ENCODE measurements at regions not wholly inside any gene's neighbourhood (a gene's known extent, or its start where the extent isn't known, plus 50 kb on each side); places are given as distances from the start of the nearest gene placed in this dataset.
"Not testable (repeated sequence)": the region's sequence is repeated elsewhere in the genome, so short reads cannot be mapped to it uniquely, and the experiment has no call there.

DNA sequence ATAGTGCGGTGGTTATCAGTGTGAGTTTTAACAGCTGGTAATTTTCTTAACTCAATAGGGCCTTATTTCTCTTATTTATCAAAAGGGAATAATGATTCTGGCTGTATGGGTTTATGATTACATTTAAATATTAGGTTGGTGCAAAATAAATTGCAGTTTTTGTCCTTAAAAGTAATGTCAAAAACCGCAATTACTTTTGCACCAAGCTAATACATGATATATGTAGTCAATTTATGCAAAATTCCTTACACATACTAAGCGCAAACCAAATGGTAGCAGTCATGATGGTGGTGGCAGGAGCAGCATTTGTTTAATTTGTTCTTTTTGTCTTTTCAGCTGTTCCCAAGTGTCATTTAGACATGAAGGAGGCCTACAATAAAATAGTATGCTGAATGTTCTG, 1777.1 kb downstream of the OLFM4 start:
- Histone ChIP-seq H3K36me3 (ENCODE audit: control insufficient read depth in 4 of 4, insufficient read depth in 3 of 4, low read depth in 1 of 4, low read length in 3 of 4) (no peaks in the 10 kb centered on the region), H3K27ac (ENCODE audit: low read depth in 1 of 2, low read length in 2 of 2) (no peak overlapping the region), H3K4me1 (ENCODE audit: control insufficient read depth in 4 of 4, insufficient read depth in 4 of 4, low read length in 3 of 4) (no peaks in the 10 kb centered on the region), H3K9me3 (ENCODE audit: control insufficient read depth in 4 of 4, low read length in 3 of 4) (no peaks in the 10 kb centered on the region), H3K9ac (ENCODE audit: low read depth in 1 of 2, low read length in 2 of 2) (no peak overlapping the region), H3K4me3 (ENCODE audit: low read depth in 1 of 3, low read length in 3 of 3) (no peak overlapping the region), H3K27me3 (ENCODE audit: control insufficient read depth in 4 of 4, insufficient read depth in 4 of 4, low read length in 3 of 4) (no peaks in the 10 kb centered on the region)
- no peak for DNase-seq (ENCODE audit: low spot score)
- TF ChIP-seq GABPA (IDR thresholded peaks at IDR 0.05 in 1 of 2, conservative IDR thresholded peaks at IDR 0.05 in 1 of 2) (no peak), NR2F2 (IDR thresholded peaks at IDR 0.05) (no peak), HNF4G (IDR thresholded peaks at IDR 0.05) (no peak), TAF1 (conservative IDR thresholded peaks at IDR 0.05) (no peak), HNF4A (conservative IDR thresholded peaks at IDR 0.05) (no peak), JUND (IDR thresholded peaks at IDR 0.05) (no peak), SP1 (IDR thresholded peaks at IDR 0.05) (no peak), FOXA2 (IDR thresholded peaks at IDR 0.05) (no peak), MAX (IDR thresholded peaks at IDR 0.05) (no peak), EGR1 (IDR thresholded peaks at IDR 0.05; ENCODE audit: low read depth in 2 of 2) (no peak), RAD21 (IDR thresholded peaks at IDR 0.05) (no peak), FOXA1 (IDR thresholded peaks at IDR 0.05) (no peak), YY1 (IDR thresholded peaks at IDR 0.05) (no peak)
- TF ChIP-seq, protein P1, sequence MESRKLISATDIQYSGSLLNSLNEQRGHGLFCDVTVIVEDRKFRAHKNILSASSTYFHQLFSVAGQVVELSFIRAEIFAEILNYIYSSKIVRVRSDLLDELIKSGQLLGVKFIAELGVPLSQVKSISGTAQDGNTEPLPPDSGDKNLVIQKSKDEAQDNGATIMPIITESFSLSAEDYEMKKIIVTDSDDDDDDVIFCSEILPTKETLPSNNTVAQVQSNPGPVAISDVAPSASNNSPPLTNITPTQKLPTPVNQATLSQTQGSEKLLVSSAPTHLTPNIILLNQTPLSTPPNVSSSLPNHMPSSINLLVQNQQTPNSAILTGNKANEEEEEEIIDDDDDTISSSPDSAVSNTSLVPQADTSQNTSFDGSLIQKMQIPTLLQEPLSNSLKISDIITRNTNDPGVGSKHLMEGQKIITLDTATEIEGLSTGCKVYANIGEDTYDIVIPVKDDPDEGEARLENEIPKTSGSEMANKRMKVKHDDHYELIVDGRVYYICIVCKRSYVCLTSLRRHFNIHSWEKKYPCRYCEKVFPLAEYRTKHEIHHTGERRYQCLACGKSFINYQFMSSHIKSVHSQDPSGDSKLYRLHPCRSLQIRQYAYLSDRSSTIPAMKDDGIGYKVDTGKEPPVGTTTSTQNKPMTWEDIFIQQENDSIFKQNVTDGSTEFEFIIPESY (IDR thresholded peaks at IDR 0.05), result no peak
- TF ChIP-seq, protein P2, sequence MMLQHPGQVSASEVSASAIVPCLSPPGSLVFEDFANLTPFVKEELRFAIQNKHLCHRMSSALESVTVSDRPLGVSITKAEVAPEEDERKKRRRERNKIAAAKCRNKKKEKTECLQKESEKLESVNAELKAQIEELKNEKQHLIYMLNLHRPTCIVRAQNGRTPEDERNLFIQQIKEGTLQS (IDR thresholded peaks at IDR 0.05), result no peak
- 84% methylated on average over 3 of the region's 3 CpGs for WGBS

- not testable (repeated sequence) for DNase-seq (ENCODE audit: low spot score); H3K27ac ChIP-seq (ENCODE audit: low read depth in 1 of 2, low read length in 2 of 2); H3K36me3 ChIP-seq (ENCODE audit: control insufficient read depth in 4 of 4, insufficient read depth in 3 of 4, low read depth in 1 of 4, low read length in 3 of 4); H3K9me3 ChIP-seq (ENCODE audit: control insufficient read depth in 4 of 4, low read length in 3 of 4); H3K4me3 ChIP-seq (ENCODE audit: low read depth in 1 of 3, low read length in 3 of 3); H3K9ac ChIP-seq (ENCODE audit: low read depth in 1 of 2, low read length in 2 of 2); H3K4me1 ChIP-seq (ENCODE audit: control insufficient read depth in 4 of 4, insufficient read depth in 4 of 4, low read length in 3 of 4); H3K27me3 ChIP-seq (ENCODE audit: control insufficient read depth in 4 of 4, insufficient read depth in 4 of 4, low read length in 3 of 4)
- WGBS, result 42% methylated on average over 4 of the region's 4 CpGs
These were observed 1793.4 kb downstream of the OLFM4 start for GRCh38 chr13:54821938-54822470.

- H3K9me3 ChIP-seq (ENCODE audit: control insufficient read depth in 4 of 4, low read length in 3 of 4); H3K9ac ChIP-seq (ENCODE audit: low read depth in 1 of 2, low read length in 2 of 2); DNase-seq (ENCODE audit: low spot score); H3K4me3 ChIP-seq (ENCODE audit: low read depth in 1 of 3, low read length in 3 of 3); H3K27me3 ChIP-seq (ENCODE audit: control insufficient read depth in 4 of 4, insufficient read depth in 4 of 4, low read length in 3 of 4); H3K4me1 ChIP-seq (ENCODE audit: control insufficient read depth in 4 of 4, insufficient read depth in 4 of 4, low read length in 3 of 4); H3K27ac ChIP-seq (ENCODE audit: low read depth in 1 of 2, low read length in 2 of 2); H3K36me3 ChIP-seq (ENCODE audit: control insufficient read depth in 4 of 4, insufficient read depth in 3 of 4, low read depth in 1 of 4, low read length in 3 of 4): not testable (repeated sequence)
- WGBS, result 94% methylated on average over 28 of the region's 28 CpGs
These were observed 1800.9 kb downstream of the OLFM4 start for GRCh38 chr13:54829391-54830068.
